NCI-H187 (cell line): ENCODE measurements at regions not wholly inside any gene's neighbourhood (a gene's known extent, or its start where the extent isn't known, plus 50 kb on each side); places are given as distances from the start of the nearest gene placed in this dataset.
"Not testable (repeated sequence)": the region's sequence is repeated elsewhere in the genome, so short reads cannot be mapped to it uniquely, and the experiment has no call there.

ENCODE experiments used
- DNase-seq, 2 experiments: peaks; one replicate each; lab custom pipeline; 2025; lab: John Stamatoyannopoulos, UW

- DNase-seq = no peak
Observed at GRCh38 chr1:177891809-177892208, 78.0 kb downstream of the SEC16B start.

- DNase-seq = no peak
Observed at GRCh38 chr1:177890479-177890878, 79.4 kb downstream of the SEC16B start.

GRCh38 chr1:177884479-177885021 is 85.3 kb downstream of the SEC16B start:
- DNase-seq = no peak

- no peak for DNase-seq
Observed at GRCh38 chr1:177883581-177883980, 86.3 kb downstream of the SEC16B start.

GRCh38 chr1:177880339-177880891 is 89.4 kb downstream of the SEC16B start:
- no peak for DNase-seq

GRCh38 chr1:177877086-177877485 is 92.8 kb downstream of the SEC16B start:
- no peak for DNase-seq

- DNase-seq = no peak
Observed at GRCh38 chr1:177873238-177873637, 96.6 kb downstream of the SEC16B start.

- peak; percentile 25 to 76 for DNase-seq
Observed at GRCh38 chr1:177872308-177872900, 97.5 kb downstream of the SEC16B start.

GRCh38 chr1:177871613-177872307 is 98.1 kb downstream of the SEC16B start:
- peak; percentile 43 to 46 for DNase-seq

- no peak for DNase-seq
Observed at GRCh38 chr1:177869586-177869985, 100.3 kb downstream of the SEC16B start.

- not testable (repeated sequence) for DNase-seq
Observed at GRCh38 chr1:177869011-177869410, 100.8 kb downstream of the SEC16B start.

GRCh38 chr1:177865807-177866206 is 104.1 kb downstream of the SEC16B start:
- no peak for DNase-seq

GRCh38 chr1:177864538-177865305 is 105.1 kb downstream of the SEC16B start:
- no peak for DNase-seq

- no peak for DNase-seq
Observed at GRCh38 chr1:177863796-177864195, 106.1 kb downstream of the SEC16B start.

- no peak for DNase-seq
Observed at GRCh38 chr1:177862916-177863315, 106.9 kb downstream of the SEC16B start.

- DNase-seq = no peak
Observed at GRCh38 chr1:177859572-177859971, 110.3 kb downstream of the SEC16B start.

- DNase-seq = peak; percentile 65
Observed at GRCh38 chr1:177858332-177858821, 111.5 kb downstream of the SEC16B start.

- peak in 1 of 2 experiments; percentile 99 for DNase-seq
Observed at GRCh38 chr1:177857285-177857684, 112.6 kb downstream of the SEC16B start.

GRCh38 chr1:177854951-177855350 is 114.9 kb downstream of the SEC16B start:
- no peak for DNase-seq

- DNase-seq = peak in 1 of 2 experiments; percentile 62
Observed at GRCh38 chr1:177849579-177850290, 120.1 kb downstream of the SEC16B start.

- no peak for DNase-seq
Observed at GRCh38 chr1:177849130-177849529, 120.7 kb downstream of the SEC16B start.

GRCh38 chr1:177848577-177848976 is 121.3 kb downstream of the SEC16B start:
- no peak for DNase-seq
